NCI-H2107 (cell line): ENCODE measurements at regions not wholly inside any gene's neighbourhood (a gene's known extent, or its start where the extent isn't known, plus 50 kb on each side); places are given as distances from the start of the nearest gene placed in this dataset.
"Not testable (repeated sequence)": the region's sequence is repeated elsewhere in the genome, so short reads cannot be mapped to it uniquely, and the experiment has no call there.

Experiments used
- DNase-seq: peaks from one replicate; lab custom pipeline; 2025; lab: John Stamatoyannopoulos, UW

- DNase-seq: no peak
These were observed 102.8 kb upstream of the SEC14L1 start for GRCh38 chr17:77037943-77038342.

GRCh38 chr17:77038884-77039555 lies 101.7 kb upstream of the SEC14L1 start:
- DNase-seq: no peak

- DNase-seq: peak; percentile 44
These were observed 98.1 kb upstream of the SEC14L1 start for GRCh38 chr17:77042476-77043231.

GRCh38 chr17:77045441-77046041 lies 95.2 kb upstream of the SEC14L1 start:
- no peak for DNase-seq

GRCh38 chr17:77049440-77049839 lies 91.3 kb upstream of the SEC14L1 start:
- DNase-seq: peak; percentile 86

- not testable (repeated sequence) for DNase-seq
These were observed 89.9 kb upstream of the SEC14L1 start for GRCh38 chr17:77050901-77051300.

GRCh38 chr17:77054936-77055335 lies 85.8 kb upstream of the SEC14L1 start:
- no peak for DNase-seq

GRCh38 chr17:77055453-77055852 lies 85.3 kb upstream of the SEC14L1 start:
- DNase-seq: no peak

GRCh38 chr17:77058016-77058415 lies 82.8 kb upstream of the SEC14L1 start:
- DNase-seq: no peak

GRCh38 chr17:77061669-77062068 lies 79.1 kb upstream of the SEC14L1 start:
- no peak for DNase-seq

- DNase-seq: no peak
These were observed 76.2 kb upstream of the SEC14L1 start for GRCh38 chr17:77064598-77064997.

GRCh38 chr17:77066165-77066564 lies 74.6 kb upstream of the SEC14L1 start:
- DNase-seq: no peak

GRCh38 chr17:77066726-77067409 lies 73.9 kb upstream of the SEC14L1 start:
- DNase-seq: not testable (repeated sequence)

GRCh38 chr17:77068915-77069314 lies 71.9 kb upstream of the SEC14L1 start:
- DNase-seq: no peak

GRCh38 chr17:77070888-77071279 lies 69.9 kb upstream of the SEC14L1 start:
- DNase-seq: no peak

- no peak for DNase-seq
These were observed 68.8 kb upstream of the SEC14L1 start for GRCh38 chr17:77071925-77072490.

GRCh38 chr17:77072670-77073069 lies 68.1 kb upstream of the SEC14L1 start:
- DNase-seq: no peak

- no peak for DNase-seq
These were observed 66.1 kb upstream of the SEC14L1 start for GRCh38 chr17:77074681-77075080.

GRCh38 chr17:77076124-77076830 lies 64.5 kb upstream of the SEC14L1 start:
- DNase-seq: peak; percentile 67

GRCh38 chr17:77083531-77083930 lies 57.2 kb upstream of the SEC14L1 start:
- no peak for DNase-seq

- DNase-seq: no peak
These were observed 54.8 kb upstream of the SEC14L1 start for GRCh38 chr17:77085926-77086432.
